SU-DHL-6 (cell line): ENCODE measurements at regions not wholly inside any gene's neighbourhood (a gene's known extent, or its start where the extent isn't known, plus 50 kb on each side); places are given as distances from the start of the nearest gene placed in this dataset.

Experiments used
- CTCF ChIP-seq: fragments of 200-600 bp; sonication (generic); IDR thresholded peaks from one replicate; pipeline ENCODE4 v1.5.1; 2017; ENCODE audit warnings: antibody characterized with exemption, mild to moderate bottlenecking, low read length, moderate library complexity; ENCODE audit not compliant: insufficient read depth, poor library complexity, severe bottlenecking
- EZH2phosphoT487 ChIP-seq: fragments of 200-600 bp; sonication (generic), shearing (Covaris generic); conservative IDR thresholded peaks from 2 replicates; pipeline ENCODE4 v1.6.1; 2018; ENCODE audit warnings: mild to moderate bottlenecking, antibody characterized with exemption, low read length, moderate library complexity, mixed read lengths

GRCh38 chr7:106170651-106171050 lies 58.5 kb upstream of the SYPL1 start:
- no peak for TF ChIP-seq CTCF
- TF ChIP-seq EZH2phosphoT487: no peak
